HEK293 (cell line): ENCODE measurements at regions not wholly inside any gene's neighbourhood (a gene's known extent, or its start where the extent isn't known, plus 50 kb on each side); places are given as distances from the start of the nearest gene placed in this dataset.

Experiments
- PRDM10 ChIP-seq: fragments of 450-650 bp; formaldehyde crosslinking; IDR thresholded peaks from 2 replicates; pipeline ENCODE4 v1.5.1; 2016; ENCODE audit warnings: missing biosample characterization, missing genetic modification characterization
- ZBTB26 ChIP-seq: fragments of 450-650 bp; formaldehyde crosslinking; optimal IDR thresholded peaks from 2 replicates; pipeline ENCODE3; 2016; ENCODE audit warnings: missing biosample characterization, mild to moderate bottlenecking, missing genetic modification characterization
- ZNF155 ChIP-seq: fragments of 450-650 bp; formaldehyde crosslinking; IDR thresholded peaks from 2 replicates; pipeline ENCODE4 v1.5.1; 2016; ENCODE audit warnings: missing biosample characterization, missing genetic modification characterization
- ZNF274 ChIP-seq, 2 experiments: fragments of 200-500 bp in 1 of 2; fragments of 450-650 bp in 1 of 2; sonication (Bioruptor generic) in 1 of 2; formaldehyde crosslinking in 1 of 2; IDR thresholded peaks; 2 replicates each; pipeline versions ENCODE4 v1.5.1 to v1.6.1; 2014 to 2016; ENCODE audit warnings: borderline replicate concordance in 1 of 2, inconsistent platforms in 1 of 2, low read length in 1 of 2, missing biosample characterization in 1 of 2, missing genetic modification characterization in 1 of 2
- ZNF280D ChIP-seq: fragments of 450-650 bp; formaldehyde crosslinking; IDR thresholded peaks from 2 replicates; pipeline ENCODE4 v1.5.1; 2016; ENCODE audit warnings: missing biosample characterization, missing genetic modification characterization
- ZNF311 ChIP-seq: fragments of 450-650 bp; formaldehyde crosslinking; IDR thresholded peaks from 2 replicates; pipeline ENCODE4 v1.5.1; 2017; ENCODE audit warnings: missing biosample characterization, missing genetic modification characterization, borderline replicate concordance
- ZNF549 ChIP-seq: fragments of 450-650 bp; IDR thresholded peaks from 2 replicates; pipeline ENCODE4 v1.5.1; 2018; ENCODE audit warnings: missing biosample characterization, missing genetic modification characterization, mild to moderate bottlenecking, inconsistent platforms, moderate library complexity
- ZNF558 ChIP-seq: fragments of 450-650 bp; formaldehyde crosslinking; IDR thresholded peaks from 2 replicates; pipeline ENCODE4 v1.5.1; 2016; ENCODE audit warnings: missing biosample characterization, missing genetic modification characterization
- ZNF600 ChIP-seq: fragments of 450-650 bp; formaldehyde crosslinking; IDR thresholded peaks from 2 replicates; pipeline ENCODE4 v1.5.1; 2016; ENCODE audit warnings: missing biosample characterization, missing genetic modification characterization
- ZNF830 ChIP-seq: fragments of 450-650 bp; IDR thresholded peaks from 2 replicates; pipeline ENCODE4 v1.5.0; 2018; ENCODE audit warnings: missing biosample characterization, missing genetic modification characterization, low read depth, mild to moderate bottlenecking, moderate library complexity
- TF ChIP-seq, protein P1 (sequence below): fragments of 450-650 bp; formaldehyde crosslinking; IDR thresholded peaks from 2 replicates; pipeline ENCODE4 v1.5.1; 2016; ENCODE audit warnings: missing biosample characterization, missing genetic modification characterization
- TF ChIP-seq, protein P2 (sequence below): fragments of 450-650 bp; formaldehyde crosslinking; IDR thresholded peaks from 2 replicates; pipeline ENCODE4 v1.5.1; 2017; ENCODE audit warnings: missing biosample characterization, missing genetic modification characterization
- TF ChIP-seq, protein P3 (sequence below): fragments of 450-650 bp; formaldehyde crosslinking; IDR thresholded peaks from 2 replicates; pipeline ENCODE4 v1.5.1; 2016; ENCODE audit warnings: missing biosample characterization, missing genetic modification characterization

- TF ChIP-seq ZBTB26 (tag by site-specific recombination), result no peak
- TF ChIP-seq, protein P1, sequence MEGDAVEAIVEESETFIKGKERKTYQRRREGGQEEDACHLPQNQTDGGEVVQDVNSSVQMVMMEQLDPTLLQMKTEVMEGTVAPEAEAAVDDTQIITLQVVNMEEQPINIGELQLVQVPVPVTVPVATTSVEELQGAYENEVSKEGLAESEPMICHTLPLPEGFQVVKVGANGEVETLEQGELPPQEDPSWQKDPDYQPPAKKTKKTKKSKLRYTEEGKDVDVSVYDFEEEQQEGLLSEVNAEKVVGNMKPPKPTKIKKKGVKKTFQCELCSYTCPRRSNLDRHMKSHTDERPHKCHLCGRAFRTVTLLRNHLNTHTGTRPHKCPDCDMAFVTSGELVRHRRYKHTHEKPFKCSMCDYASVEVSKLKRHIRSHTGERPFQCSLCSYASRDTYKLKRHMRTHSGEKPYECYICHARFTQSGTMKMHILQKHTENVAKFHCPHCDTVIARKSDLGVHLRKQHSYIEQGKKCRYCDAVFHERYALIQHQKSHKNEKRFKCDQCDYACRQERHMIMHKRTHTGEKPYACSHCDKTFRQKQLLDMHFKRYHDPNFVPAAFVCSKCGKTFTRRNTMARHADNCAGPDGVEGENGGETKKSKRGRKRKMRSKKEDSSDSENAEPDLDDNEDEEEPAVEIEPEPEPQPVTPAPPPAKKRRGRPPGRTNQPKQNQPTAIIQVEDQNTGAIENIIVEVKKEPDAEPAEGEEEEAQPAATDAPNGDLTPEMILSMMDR (tag by site-specific recombination), result no peak
- no peak for TF ChIP-seq PRDM10 (tag by site-specific recombination)
- TF ChIP-seq ZNF274 (IDR thresholded peaks at IDR 0.05; ENCODE audit: low read length), result no peak
- TF ChIP-seq ZNF274 (tag by site-specific recombination; IDR thresholded peaks at IDR 0.05; ENCODE audit: borderline replicate concordance), result no peak
- TF ChIP-seq ZNF830 (tag by site-specific recombination), result no peak
- no peak for TF ChIP-seq ZNF280D (tag by site-specific recombination)
- TF ChIP-seq ZNF155 (tag by site-specific recombination), result no peak
- TF ChIP-seq, protein P2, sequence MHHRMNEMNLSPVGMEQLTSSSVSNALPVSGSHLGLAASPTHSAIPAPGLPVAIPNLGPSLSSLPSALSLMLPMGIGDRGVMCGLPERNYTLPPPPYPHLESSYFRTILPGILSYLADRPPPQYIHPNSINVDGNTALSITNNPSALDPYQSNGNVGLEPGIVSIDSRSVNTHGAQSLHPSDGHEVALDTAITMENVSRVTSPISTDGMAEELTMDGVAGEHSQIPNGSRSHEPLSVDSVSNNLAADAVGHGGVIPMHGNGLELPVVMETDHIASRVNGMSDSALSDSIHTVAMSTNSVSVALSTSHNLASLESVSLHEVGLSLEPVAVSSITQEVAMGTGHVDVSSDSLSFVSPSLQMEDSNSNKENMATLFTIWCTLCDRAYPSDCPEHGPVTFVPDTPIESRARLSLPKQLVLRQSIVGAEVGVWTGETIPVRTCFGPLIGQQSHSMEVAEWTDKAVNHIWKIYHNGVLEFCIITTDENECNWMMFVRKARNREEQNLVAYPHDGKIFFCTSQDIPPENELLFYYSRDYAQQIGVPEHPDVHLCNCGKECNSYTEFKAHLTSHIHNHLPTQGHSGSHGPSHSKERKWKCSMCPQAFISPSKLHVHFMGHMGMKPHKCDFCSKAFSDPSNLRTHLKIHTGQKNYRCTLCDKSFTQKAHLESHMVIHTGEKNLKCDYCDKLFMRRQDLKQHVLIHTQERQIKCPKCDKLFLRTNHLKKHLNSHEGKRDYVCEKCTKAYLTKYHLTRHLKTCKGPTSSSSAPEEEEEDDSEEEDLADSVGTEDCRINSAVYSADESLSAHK (tag by site-specific recombination), result no peak
- no peak for TF ChIP-seq ZNF600
- TF ChIP-seq ZNF549 (tag by site-specific recombination), result no peak
- no peak for TF ChIP-seq ZNF558 (tag by site-specific recombination)
- TF ChIP-seq, protein P3, sequence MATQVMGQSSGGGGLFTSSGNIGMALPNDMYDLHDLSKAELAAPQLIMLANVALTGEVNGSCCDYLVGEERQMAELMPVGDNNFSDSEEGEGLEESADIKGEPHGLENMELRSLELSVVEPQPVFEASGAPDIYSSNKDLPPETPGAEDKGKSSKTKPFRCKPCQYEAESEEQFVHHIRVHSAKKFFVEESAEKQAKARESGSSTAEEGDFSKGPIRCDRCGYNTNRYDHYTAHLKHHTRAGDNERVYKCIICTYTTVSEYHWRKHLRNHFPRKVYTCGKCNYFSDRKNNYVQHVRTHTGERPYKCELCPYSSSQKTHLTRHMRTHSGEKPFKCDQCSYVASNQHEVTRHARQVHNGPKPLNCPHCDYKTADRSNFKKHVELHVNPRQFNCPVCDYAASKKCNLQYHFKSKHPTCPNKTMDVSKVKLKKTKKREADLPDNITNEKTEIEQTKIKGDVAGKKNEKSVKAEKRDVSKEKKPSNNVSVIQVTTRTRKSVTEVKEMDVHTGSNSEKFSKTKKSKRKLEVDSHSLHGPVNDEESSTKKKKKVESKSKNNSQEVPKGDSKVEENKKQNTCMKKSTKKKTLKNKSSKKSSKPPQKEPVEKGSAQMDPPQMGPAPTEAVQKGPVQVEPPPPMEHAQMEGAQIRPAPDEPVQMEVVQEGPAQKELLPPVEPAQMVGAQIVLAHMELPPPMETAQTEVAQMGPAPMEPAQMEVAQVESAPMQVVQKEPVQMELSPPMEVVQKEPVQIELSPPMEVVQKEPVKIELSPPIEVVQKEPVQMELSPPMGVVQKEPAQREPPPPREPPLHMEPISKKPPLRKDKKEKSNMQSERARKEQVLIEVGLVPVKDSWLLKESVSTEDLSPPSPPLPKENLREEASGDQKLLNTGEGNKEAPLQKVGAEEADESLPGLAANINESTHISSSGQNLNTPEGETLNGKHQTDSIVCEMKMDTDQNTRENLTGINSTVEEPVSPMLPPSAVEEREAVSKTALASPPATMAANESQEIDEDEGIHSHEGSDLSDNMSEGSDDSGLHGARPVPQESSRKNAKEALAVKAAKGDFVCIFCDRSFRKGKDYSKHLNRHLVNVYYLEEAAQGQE (tag by site-specific recombination), result no peak
- no peak for TF ChIP-seq ZNF311
Observed at GRCh38 chr4:153141238-153141637, 63.0 kb upstream of the TRIM2 start.
